ENCODE measurements at regions not wholly inside any gene's neighbourhood (a gene's known extent, or its start where the extent isn't known, plus 50 kb on each side); places are given as distances from the start of the nearest gene placed in this dataset.

DNA sequence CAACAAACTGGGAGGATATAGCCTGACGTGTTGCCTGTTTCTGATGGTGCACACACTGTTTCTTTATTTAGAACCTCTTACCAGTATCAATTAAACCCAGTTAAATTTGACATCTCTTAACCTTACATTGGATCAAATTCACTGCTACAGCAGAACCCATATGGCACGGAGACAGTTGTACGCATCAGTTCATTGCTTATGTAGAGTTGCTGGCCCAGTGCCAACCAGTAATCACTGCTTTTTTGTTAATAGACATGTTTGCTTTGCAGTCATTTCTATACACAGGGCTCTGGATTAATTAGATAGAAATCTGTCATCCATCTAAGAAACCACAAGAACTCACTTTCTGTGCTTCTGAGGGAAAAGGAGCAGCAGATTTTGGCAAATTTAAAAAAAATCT lies 154.0 kb downstream of the RWDD3 start:
- no peak for TF ChIP-seq CTCF (IDR thresholded peaks at IDR 0.05; ENCODE audit: insufficient read depth, low read depth, low read length)
- TF ChIP-seq EZH2 (IDR thresholded peaks at IDR 0.05; ENCODE audit: insufficient read depth, low read length): no peak

All from astrocyte (in vitro differentiated cells and primary cell).